HCT116 (cell line): ENCODE measurements at regions not wholly inside any gene's neighbourhood (a gene's known extent, or its start where the extent isn't known, plus 50 kb on each side); places are given as distances from the start of the nearest gene placed in this dataset.

Experiments used
- ATAC-seq: fragments of 200-7000 bp; cut with Tn5 transposase; 2 replicates; pipeline ENCODE4 v1.9.1; 2020; ENCODE audit warnings: mild to moderate bottlenecking, moderate library complexity
- BruUV-seq: library from RNA; stranded (reverse); fragments of 400-500 nt; replicated peaks from 2 replicates; lab custom pipeline; 2021; lab: Mats Ljungman, UMichigan
- CTCF ChIA-PET: fragments of 300-600 bp; sonication (Branson Sonifier 250); formaldehyde crosslinking; loops from one replicate; lab custom pipeline; 2021; ENCODE audit warnings: antibody characterized with exemption; lab: Charles Lee
- POLR2A ChIA-PET: fragments of 300-600, 350-600 bp; sonication (Branson Sonifier 250); formaldehyde crosslinking; loops from one replicate; lab custom pipeline; 2021; ENCODE audit warnings: antibody characterized with exemption; lab: Charles Lee
- RAD21 ChIA-PET, 2 experiments: fragments of 300-600 bp; sonication (Branson Sonifier 250); formaldehyde crosslinking; loops; one replicate each; lab custom pipeline; 2023; ENCODE audit warnings: low total read pairs in 2 of 2; ENCODE audit not compliant: uncharacterized antibody in 2 of 2, unreplicated experiment in 2 of 2, low non-redundant PET in 1 of 2; lab: Charles Lee
- DNase-seq: peaks from one replicate; pipeline ENCODE4 v3.0.0-alpha.2; 2010; ENCODE audit warnings: low read depth, low spot score
- H2AFZ ChIP-seq: fragments of 200-600 bp; shearing (Covaris generic), sonication (generic); 2 replicates; pipeline ENCODE4 v1.6.1; 2017; ENCODE audit warnings: low read depth, mixed run types, mixed read lengths, antibody characterized with exemption, low read length; ENCODE audit not compliant: poor library complexity, severe bottlenecking
- H3K27ac ChIP-seq: 2 replicates; pipeline ENCODE4 v1.5.1; 2012; ENCODE audit warnings: low read depth, low read length
- H3K27me3 ChIP-seq: fragments of 200-600 bp; sonication (generic); 2 replicates; pipeline ENCODE4 v1.6.1; 2016; ENCODE audit warnings: mixed run types, low read length, mixed read lengths; ENCODE audit not compliant: insufficient read depth
- H3K36me3 ChIP-seq, 2 experiments: fragments of 200-500 bp in 1 of 2; fragments of 200-600 bp in 1 of 2; sonication (Bioruptor generic) in 1 of 2; sonication (generic) in 1 of 2; 2 replicates each; pipeline versions ENCODE4 v1.5.1 to v1.6.1; 2014 to 2016; ENCODE audit warnings: low read length in 2 of 2, inconsistent platforms in 1 of 2, mixed read lengths in 1 of 2, mixed run types in 1 of 2; ENCODE audit not compliant: insufficient read depth in 2 of 2, control insufficient read depth in 1 of 2
- H3K4me1 ChIP-seq, 2 experiments: fragments of 200-600 bp in 1 of 2; sonication (generic) in 1 of 2; 2 replicates each; pipeline versions ENCODE4 v1.5.1 to v1.6.1; 2012 to 2017; ENCODE audit warnings: low read length in 2 of 2, inconsistent platforms in 1 of 2, mild to moderate bottlenecking in 1 of 2, mixed read lengths in 1 of 2, mixed run types in 1 of 2, moderate library complexity in 1 of 2; ENCODE audit not compliant: insufficient read depth in 2 of 2, control insufficient read depth in 1 of 2
- H3K4me2 ChIP-seq: fragments of 200-600 bp; sonication (generic); 2 replicates; pipeline ENCODE4 v1.6.1; 2017; ENCODE audit warnings: mixed run types, low read length, mixed read lengths
- H3K4me3 ChIP-seq, 2 experiments: fragments of 200-600 bp in 1 of 2; sonication (generic) in 1 of 2; replicated peaks in 1 of 2; 2 replicates each; pipeline ENCODE4 v1.5.1; 2011 to 2016; ENCODE audit warnings: low read length in 2 of 2, control low read depth in 1 of 2, low read depth in 1 of 2, mild to moderate bottlenecking in 1 of 2, mixed read lengths in 1 of 2, mixed run types in 1 of 2
- H3K79me2 ChIP-seq: fragments of 200-600 bp; sonication (generic); 2 replicates; pipeline ENCODE4 v1.6.1; 2017; ENCODE audit warnings: mild to moderate bottlenecking, mixed run types, low read length, moderate library complexity, mixed read lengths; ENCODE audit not compliant: insufficient read depth
- H3K9ac ChIP-seq: fragments of 200-600 bp; sonication (generic); 2 replicates; pipeline ENCODE4 v1.6.1; 2016; ENCODE audit warnings: low read length, mixed read lengths
- H3K9me2 ChIP-seq: fragments of 200-600 bp; sonication (generic), shearing (Covaris generic); 2 replicates; pipeline ENCODE4 v1.6.1; 2017; ENCODE audit warnings: mixed run types, mild to moderate bottlenecking, moderate library complexity; ENCODE audit not compliant: insufficient read depth
- H3K9me3 ChIP-seq, 2 experiments: fragments of 200-500 bp in 1 of 2; fragments of 200-600 bp in 1 of 2; sonication (Bioruptor generic) in 1 of 2; sonication (generic) in 1 of 2; 2 replicates each; pipeline ENCODE4 v1.6.1; 2014 to 2017; ENCODE audit warnings: low read length in 2 of 2, mixed read lengths in 2 of 2, inconsistent platforms in 1 of 2, low read depth in 1 of 2, mild to moderate bottlenecking in 1 of 2, mixed run types in 1 of 2, moderate library complexity in 1 of 2; ENCODE audit not compliant: control insufficient read depth in 1 of 2, insufficient read depth in 1 of 2
- H4K20me1 ChIP-seq: fragments of 200-600 bp; sonication (generic), shearing (Covaris generic); 2 replicates; pipeline ENCODE4 v1.6.1; 2017; ENCODE audit warnings: mixed run types, mild to moderate bottlenecking, moderate library complexity; ENCODE audit not compliant: insufficient read depth
- CBX3 ChIP-seq: IDR thresholded peaks from 2 replicates; pipeline ENCODE4 v1.6.1; 2012; ENCODE audit warnings: low read depth
- RAD21 ChIP-seq: IDR thresholded peaks from 2 replicates; pipeline ENCODE4 v1.6.1; 2012; ENCODE audit warnings: low read depth, mild to moderate bottlenecking
- SIN3A ChIP-seq: IDR thresholded peaks from 2 replicates; pipeline ENCODE4 v1.6.1; 2012; ENCODE audit warnings: low read depth
- YY1 ChIP-seq: IDR thresholded peaks from 2 replicates; pipeline ENCODE4 v1.6.1; 2011; ENCODE audit warnings: low read length, low read depth, moderate library complexity, mild to moderate bottlenecking; ENCODE audit not compliant: insufficient replicate concordance; ENCODE audit errors: extremely low read depth
- intact Hi-C: fragments of 100-400 bp; cut with micrococcal nuclease; formaldehyde crosslinking; loops from 2 replicates; pipeline ENCODE4 v1.10.0; 2022
- TF ChIP-seq, protein P1 (sequence below): IDR thresholded peaks from 2 replicates; pipeline ENCODE4 v1.6.1; 2011; ENCODE audit warnings: mild to moderate bottlenecking, low read length, moderate library complexity; ENCODE audit not compliant: insufficient replicate concordance; ENCODE audit errors: extremely low read depth

DNA sequence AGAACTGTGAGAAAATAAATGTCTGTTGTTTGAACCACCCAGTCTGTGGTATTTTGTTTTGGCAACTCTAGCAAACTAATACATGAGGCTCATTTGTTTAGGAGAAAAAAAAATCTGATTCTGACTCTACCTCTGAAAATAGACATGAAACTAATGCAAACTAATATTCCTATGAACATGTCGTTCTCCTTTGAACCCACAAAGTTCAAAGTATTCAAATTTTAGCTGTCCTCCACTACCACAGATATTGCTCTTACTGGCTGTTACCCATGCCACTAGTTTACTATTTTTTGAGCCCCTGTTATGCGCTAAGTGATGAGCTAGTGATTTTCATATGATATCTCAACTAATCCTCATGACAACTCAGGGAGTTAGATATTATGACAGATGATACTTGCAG is 58.8 kb upstream of the ZNF804B start:
- Histone ChIP-seq H3K9me2 (no peaks in the 10 kb centered on the region), H3K4me2 (no peak overlapping the region), H4K20me1 (no peaks in the 10 kb centered on the region), H3K27ac (no peak overlapping the region), H3K9ac (no peak overlapping the region), H3K79me2 (no peaks in the 10 kb centered on the region), H3K4me1 (no peaks in the 10 kb centered on the region), H3K27me3 (no peaks in the 10 kb centered on the region), H2AFZ (no peak overlapping the region), H3K36me3 (no peaks in the 10 kb centered on the region), H3K4me3 (no peak overlapping the region), H3K9me3 (no peaks in the 10 kb centered on the region)
- TF ChIP-seq, protein P1, sequence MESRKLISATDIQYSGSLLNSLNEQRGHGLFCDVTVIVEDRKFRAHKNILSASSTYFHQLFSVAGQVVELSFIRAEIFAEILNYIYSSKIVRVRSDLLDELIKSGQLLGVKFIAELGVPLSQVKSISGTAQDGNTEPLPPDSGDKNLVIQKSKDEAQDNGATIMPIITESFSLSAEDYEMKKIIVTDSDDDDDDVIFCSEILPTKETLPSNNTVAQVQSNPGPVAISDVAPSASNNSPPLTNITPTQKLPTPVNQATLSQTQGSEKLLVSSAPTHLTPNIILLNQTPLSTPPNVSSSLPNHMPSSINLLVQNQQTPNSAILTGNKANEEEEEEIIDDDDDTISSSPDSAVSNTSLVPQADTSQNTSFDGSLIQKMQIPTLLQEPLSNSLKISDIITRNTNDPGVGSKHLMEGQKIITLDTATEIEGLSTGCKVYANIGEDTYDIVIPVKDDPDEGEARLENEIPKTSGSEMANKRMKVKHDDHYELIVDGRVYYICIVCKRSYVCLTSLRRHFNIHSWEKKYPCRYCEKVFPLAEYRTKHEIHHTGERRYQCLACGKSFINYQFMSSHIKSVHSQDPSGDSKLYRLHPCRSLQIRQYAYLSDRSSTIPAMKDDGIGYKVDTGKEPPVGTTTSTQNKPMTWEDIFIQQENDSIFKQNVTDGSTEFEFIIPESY = no peak
- TF ChIP-seq RAD21 = no peak
- no TSS peak for BruUV-seq
- CTCF ChIA-PET = no interaction called here
- ATAC-seq (no peak), DNase-seq (no peak)
- POLR2A ChIA-PET = no interaction called here
- RAD21 ChIA-PET = no interaction called here
- intact Hi-C loops = no loop called here

DNA sequence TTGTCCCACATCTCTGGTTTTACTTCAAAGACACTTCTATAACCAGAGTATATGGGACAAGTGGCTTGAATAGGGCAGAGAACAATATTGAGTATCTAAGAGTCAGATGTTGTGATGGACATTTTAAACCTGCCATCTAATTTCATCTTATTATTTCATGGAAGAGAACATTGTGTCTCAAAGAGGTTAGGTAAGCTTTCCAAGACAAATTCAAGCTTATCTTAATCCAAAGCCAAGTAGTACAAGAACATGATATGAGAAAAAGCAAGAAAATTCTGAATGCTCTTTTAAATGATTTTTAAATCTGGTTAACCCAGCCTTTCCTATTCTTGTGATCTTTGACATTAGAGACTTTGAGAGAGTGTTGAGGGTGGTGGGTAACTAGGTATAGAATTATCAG is 65.3 kb upstream of the ZNF804B start:
- no TSS peak for BruUV-seq
- Histone ChIP-seq H3K4me3 (no peak overlapping the region), H3K36me3 (no peaks in the 10 kb centered on the region), H3K9me2 (no peaks in the 10 kb centered on the region), H3K9ac (no peak overlapping the region), H3K4me2 (no peak overlapping the region), H3K79me2 (no peaks in the 10 kb centered on the region), H2AFZ (no peak overlapping the region), H3K27ac (no peak overlapping the region), H3K27me3 (no peaks in the 10 kb centered on the region), H4K20me1 (no peaks in the 10 kb centered on the region), H3K4me1 (no peaks in the 10 kb centered on the region), H3K9me3 (no peaks in the 10 kb centered on the region)
- ATAC-seq (no peak), DNase-seq (no peak)
- POLR2A ChIA-PET = no interaction called here
- CTCF ChIA-PET = no interaction called here
- no peak for TF ChIP-seq SIN3A
- TF ChIP-seq CBX3 = no peak
- no peak for TF ChIP-seq YY1
- RAD21 ChIA-PET = no interaction called here
- intact Hi-C loops = no loop called here
